Neural cell (in vitro differentiated cells): ENCODE measurements at regions not wholly inside any gene's neighbourhood (a gene's known extent, or its start where the extent isn't known, plus 50 kb on each side); places are given as distances from the start of the nearest gene placed in this dataset.

Experiments used
- EP300 ChIP-seq: fragments of 450-650 bp; conservative IDR thresholded peaks from 2 replicates; pipeline ENCODE4 v1.6.1; 2014; ENCODE audit warnings: antibody characterized with exemption, mild to moderate bottlenecking, moderate library complexity; ENCODE audit not compliant: poor library complexity, severe bottlenecking
- EZH2 ChIP-seq: fragments of 200-600, 300-800 bp; shearing (Covaris generic), sonication (generic); IDR thresholded peaks from 2 replicates; pipeline ENCODE4 v1.6.1; 2014; ENCODE audit warnings: antibody characterized with exemption, low read length, borderline replicate concordance, mild to moderate bottlenecking; ENCODE audit not compliant: insufficient read depth, poor library complexity, severe bottlenecking
- POLR2AphosphoS5 ChIP-seq: IDR thresholded peaks from 2 replicates; pipeline ENCODE4 v1.6.1; 2012
- RAD21 ChIP-seq: fragments of 450-650 bp; conservative IDR thresholded peaks from 2 replicates; pipeline ENCODE4 v1.6.1; 2014; ENCODE audit warnings: antibody characterized with exemption, mild to moderate bottlenecking, moderate library complexity
- SMC3 ChIP-seq: fragments of 450-650 bp; conservative IDR thresholded peaks from 2 replicates; pipeline ENCODE4 v1.6.1; 2014; ENCODE audit warnings: antibody characterized with exemption, mild to moderate bottlenecking, moderate library complexity; ENCODE audit not compliant: poor library complexity
- TAF1 ChIP-seq: IDR thresholded peaks from 2 replicates; pipeline ENCODE4 v1.6.1; 2012; ENCODE audit warnings: low read depth
- TF ChIP-seq, protein P1 (sequence below): fragments of 450-650 bp; IDR thresholded peaks from 2 replicates; pipeline ENCODE4 v1.5.1; 2014; ENCODE audit warnings: antibody characterized with exemption, mild to moderate bottlenecking, moderate library complexity; ENCODE audit not compliant: poor library complexity, severe bottlenecking
- TF ChIP-seq, protein P2 (sequence below): IDR thresholded peaks from 2 replicates; pipeline ENCODE4 v1.6.1; 2012; ENCODE audit warnings: borderline replicate concordance

DNA sequence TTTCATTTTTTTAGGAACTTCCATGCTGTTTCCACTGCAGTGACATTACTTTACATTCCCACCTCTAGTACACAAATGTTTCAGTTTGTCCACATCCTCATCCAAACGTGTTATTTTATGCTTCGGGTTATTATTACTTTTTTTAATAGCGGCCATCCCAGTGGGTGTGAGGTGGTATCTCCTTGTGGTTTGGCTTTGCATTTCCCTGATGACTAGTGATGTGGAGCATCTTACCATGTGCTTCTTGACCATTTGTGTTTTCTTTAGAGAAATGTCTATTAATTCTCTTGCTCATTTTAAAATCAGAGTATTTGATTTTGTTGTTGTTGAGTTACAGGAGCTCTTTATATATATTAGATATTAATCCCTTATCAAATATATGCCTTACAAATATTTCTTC lies 70.3 kb upstream of the ANO1 start:
- TF ChIP-seq EZH2, result no peak
- TF ChIP-seq EP300, result no peak
- TF ChIP-seq, protein P1, sequence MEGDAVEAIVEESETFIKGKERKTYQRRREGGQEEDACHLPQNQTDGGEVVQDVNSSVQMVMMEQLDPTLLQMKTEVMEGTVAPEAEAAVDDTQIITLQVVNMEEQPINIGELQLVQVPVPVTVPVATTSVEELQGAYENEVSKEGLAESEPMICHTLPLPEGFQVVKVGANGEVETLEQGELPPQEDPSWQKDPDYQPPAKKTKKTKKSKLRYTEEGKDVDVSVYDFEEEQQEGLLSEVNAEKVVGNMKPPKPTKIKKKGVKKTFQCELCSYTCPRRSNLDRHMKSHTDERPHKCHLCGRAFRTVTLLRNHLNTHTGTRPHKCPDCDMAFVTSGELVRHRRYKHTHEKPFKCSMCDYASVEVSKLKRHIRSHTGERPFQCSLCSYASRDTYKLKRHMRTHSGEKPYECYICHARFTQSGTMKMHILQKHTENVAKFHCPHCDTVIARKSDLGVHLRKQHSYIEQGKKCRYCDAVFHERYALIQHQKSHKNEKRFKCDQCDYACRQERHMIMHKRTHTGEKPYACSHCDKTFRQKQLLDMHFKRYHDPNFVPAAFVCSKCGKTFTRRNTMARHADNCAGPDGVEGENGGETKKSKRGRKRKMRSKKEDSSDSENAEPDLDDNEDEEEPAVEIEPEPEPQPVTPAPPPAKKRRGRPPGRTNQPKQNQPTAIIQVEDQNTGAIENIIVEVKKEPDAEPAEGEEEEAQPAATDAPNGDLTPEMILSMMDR, result no peak
- no peak for TF ChIP-seq TAF1
- TF ChIP-seq POLR2AphosphoS5, result no peak
- no peak for TF ChIP-seq RAD21
- TF ChIP-seq, protein P2, sequence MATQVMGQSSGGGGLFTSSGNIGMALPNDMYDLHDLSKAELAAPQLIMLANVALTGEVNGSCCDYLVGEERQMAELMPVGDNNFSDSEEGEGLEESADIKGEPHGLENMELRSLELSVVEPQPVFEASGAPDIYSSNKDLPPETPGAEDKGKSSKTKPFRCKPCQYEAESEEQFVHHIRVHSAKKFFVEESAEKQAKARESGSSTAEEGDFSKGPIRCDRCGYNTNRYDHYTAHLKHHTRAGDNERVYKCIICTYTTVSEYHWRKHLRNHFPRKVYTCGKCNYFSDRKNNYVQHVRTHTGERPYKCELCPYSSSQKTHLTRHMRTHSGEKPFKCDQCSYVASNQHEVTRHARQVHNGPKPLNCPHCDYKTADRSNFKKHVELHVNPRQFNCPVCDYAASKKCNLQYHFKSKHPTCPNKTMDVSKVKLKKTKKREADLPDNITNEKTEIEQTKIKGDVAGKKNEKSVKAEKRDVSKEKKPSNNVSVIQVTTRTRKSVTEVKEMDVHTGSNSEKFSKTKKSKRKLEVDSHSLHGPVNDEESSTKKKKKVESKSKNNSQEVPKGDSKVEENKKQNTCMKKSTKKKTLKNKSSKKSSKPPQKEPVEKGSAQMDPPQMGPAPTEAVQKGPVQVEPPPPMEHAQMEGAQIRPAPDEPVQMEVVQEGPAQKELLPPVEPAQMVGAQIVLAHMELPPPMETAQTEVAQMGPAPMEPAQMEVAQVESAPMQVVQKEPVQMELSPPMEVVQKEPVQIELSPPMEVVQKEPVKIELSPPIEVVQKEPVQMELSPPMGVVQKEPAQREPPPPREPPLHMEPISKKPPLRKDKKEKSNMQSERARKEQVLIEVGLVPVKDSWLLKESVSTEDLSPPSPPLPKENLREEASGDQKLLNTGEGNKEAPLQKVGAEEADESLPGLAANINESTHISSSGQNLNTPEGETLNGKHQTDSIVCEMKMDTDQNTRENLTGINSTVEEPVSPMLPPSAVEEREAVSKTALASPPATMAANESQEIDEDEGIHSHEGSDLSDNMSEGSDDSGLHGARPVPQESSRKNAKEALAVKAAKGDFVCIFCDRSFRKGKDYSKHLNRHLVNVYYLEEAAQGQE, result no peak
- no peak for TF ChIP-seq SMC3
